WERI-Rb-1 (cell line): ENCODE measurements at regions not wholly inside any gene's neighbourhood (a gene's known extent, or its start where the extent isn't known, plus 50 kb on each side); places are given as distances from the start of the nearest gene placed in this dataset.

ENCODE experiments used
- DNase-seq: peaks from one replicate; pipeline ENCODE4 v3.0.0-alpha.2; 2020
- H3K27ac ChIP-seq: fragments of 250-450 bp; sonication (Bioruptor Pico); 2 replicates; pipeline ENCODE4 v1.5.1; 2020; ENCODE audit warnings: mild to moderate bottlenecking, moderate library complexity
- H3K27me3 ChIP-seq: fragments of 250-450 bp; sonication (Bioruptor Pico); 2 replicates; pipeline ENCODE4 v1.5.1; 2021; ENCODE audit warnings: mild to moderate bottlenecking, low read depth, moderate library complexity; ENCODE audit not compliant: insufficient read depth, severe bottlenecking
- H3K36me3 ChIP-seq: fragments of 250-450 bp; sonication (Bioruptor Pico); 2 replicates; pipeline ENCODE4 v1.5.1; 2020; ENCODE audit warnings: mild to moderate bottlenecking, moderate library complexity
- H3K4me3 ChIP-seq: 2 replicates; pipeline ENCODE4 v1.5.1; 2011; ENCODE audit warnings: low read depth, mild to moderate bottlenecking, control low read depth, low read length
- H3K9me3 ChIP-seq: fragments of 250-450 bp; sonication (Bioruptor Pico); 2 replicates; pipeline ENCODE4 v1.5.1; 2021; ENCODE audit warnings: mild to moderate bottlenecking, moderate library complexity; ENCODE audit not compliant: severe bottlenecking
- CTCF ChIP-seq: IDR thresholded peaks from 2 replicates; pipeline ENCODE4 v1.5.1; 2011; ENCODE audit warnings: low read depth, mild to moderate bottlenecking, control low read depth, inconsistent platforms, low read length

GRCh38 chr2:150759106-150759505 is 271.6 kb upstream of the RND3 start:
- no peak overlapping the region for H3K4me3 ChIP-seq
- no peak overlapping the region for H3K27ac ChIP-seq
- H3K27me3 ChIP-seq = no peaks in the 10 kb centered on the region
- TF ChIP-seq CTCF = no peak
- no peaks in the 10 kb centered on the region for H3K36me3 ChIP-seq
- no peak for DNase-seq
- no peaks in the 10 kb centered on the region for H3K9me3 ChIP-seq

GRCh38 chr2:150752229-150752628 is 264.8 kb upstream of the RND3 start:
- no peak for DNase-seq
- Histone ChIP-seq H3K27ac (no peak overlapping the region), H3K4me3 (no peak overlapping the region), H3K9me3 (no peaks in the 10 kb centered on the region), H3K36me3 (no peaks in the 10 kb centered on the region), H3K27me3 (no peaks in the 10 kb centered on the region)
- TF ChIP-seq CTCF = no peak

- H3K36me3 ChIP-seq = no peaks in the 10 kb centered on the region
- no peak for TF ChIP-seq CTCF
- H3K27me3 ChIP-seq = no peaks in the 10 kb centered on the region
- DNase-seq = no peak
- no peak overlapping the region for H3K4me3 ChIP-seq
- H3K27ac ChIP-seq = no peak overlapping the region
- no peaks in the 10 kb centered on the region for H3K9me3 ChIP-seq
Observed at GRCh38 chr2:150750720-150751119, 263.3 kb upstream of the RND3 start.

- Histone ChIP-seq H3K27ac (no peak overlapping the region), H3K27me3 (no peaks in the 10 kb centered on the region), H3K4me3 (no peak overlapping the region), H3K9me3 (no peaks in the 10 kb centered on the region), H3K36me3 (no peaks in the 10 kb centered on the region)
- no peak for TF ChIP-seq CTCF
- no peak for DNase-seq
Observed at GRCh38 chr2:150742094-150742493, 254.6 kb upstream of the RND3 start.

GRCh38 chr2:150735894-150736498 is 248.5 kb upstream of the RND3 start:
- no peak for TF ChIP-seq CTCF
- Histone ChIP-seq H3K9me3 (no peaks in the 10 kb centered on the region), H3K4me3 (no peak overlapping the region), H3K27me3 (no peaks in the 10 kb centered on the region), H3K36me3 (no peaks in the 10 kb centered on the region), H3K27ac (no peak overlapping the region)
- no peak for DNase-seq

- TF ChIP-seq CTCF = no peak
- no peaks in the 10 kb centered on the region for H3K36me3 ChIP-seq
- DNase-seq = no peak
- no peak overlapping the region for H3K27ac ChIP-seq
- no peaks in the 10 kb centered on the region for H3K9me3 ChIP-seq
- H3K4me3 ChIP-seq = no peak overlapping the region
- no peaks in the 10 kb centered on the region for H3K27me3 ChIP-seq
Observed at GRCh38 chr2:150733051-150733618, 245.7 kb upstream of the RND3 start.
